ENCODE measurements at regions not wholly inside any gene's neighbourhood (a gene's known extent, or its start where the extent isn't known, plus 50 kb on each side); places are given as distances from the start of the nearest gene placed in this dataset.

DNA sequence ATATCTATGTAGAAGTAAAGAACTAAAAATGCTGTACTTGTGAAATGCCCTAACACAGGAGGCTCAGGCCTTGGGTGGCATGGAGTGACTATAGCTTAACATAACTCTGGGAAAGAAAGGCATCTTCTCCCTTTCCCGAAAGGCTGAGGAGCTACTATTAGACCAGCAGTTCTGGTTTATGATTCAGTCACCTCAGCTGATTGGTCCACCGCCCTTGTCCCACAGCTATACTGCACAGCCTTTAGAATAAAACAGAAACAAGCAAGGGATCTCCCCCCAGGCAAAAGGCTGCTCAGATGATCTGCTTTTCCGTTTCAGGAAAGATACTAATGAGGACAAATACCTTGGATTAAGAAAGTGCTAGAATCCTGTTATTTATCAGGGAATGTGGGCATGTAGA is 171.3 kb downstream of the SNCA start:
- DNase-seq (ENCODE audit: low read depth): no peak

DNA sequence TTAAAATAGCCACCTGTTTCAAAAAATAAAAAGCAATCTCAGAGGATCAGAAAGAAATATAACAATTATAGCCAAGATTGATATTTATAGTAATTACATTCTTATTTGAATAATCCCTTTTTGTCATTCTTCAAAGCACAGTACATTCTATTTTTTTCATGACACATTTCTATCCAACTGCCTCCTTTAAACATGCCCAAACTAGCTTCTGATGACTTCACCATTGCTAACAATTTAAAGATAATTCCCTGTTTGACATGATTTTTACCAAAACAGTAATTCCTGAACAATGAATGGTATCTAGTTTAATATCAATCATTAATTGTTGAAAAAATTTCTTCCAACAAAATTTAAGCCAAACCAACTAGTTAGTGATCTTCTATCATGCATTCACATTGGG is 172.4 kb downstream of the SNCA start:
- DNase-seq (ENCODE audit: low read depth): no peak

DNA sequence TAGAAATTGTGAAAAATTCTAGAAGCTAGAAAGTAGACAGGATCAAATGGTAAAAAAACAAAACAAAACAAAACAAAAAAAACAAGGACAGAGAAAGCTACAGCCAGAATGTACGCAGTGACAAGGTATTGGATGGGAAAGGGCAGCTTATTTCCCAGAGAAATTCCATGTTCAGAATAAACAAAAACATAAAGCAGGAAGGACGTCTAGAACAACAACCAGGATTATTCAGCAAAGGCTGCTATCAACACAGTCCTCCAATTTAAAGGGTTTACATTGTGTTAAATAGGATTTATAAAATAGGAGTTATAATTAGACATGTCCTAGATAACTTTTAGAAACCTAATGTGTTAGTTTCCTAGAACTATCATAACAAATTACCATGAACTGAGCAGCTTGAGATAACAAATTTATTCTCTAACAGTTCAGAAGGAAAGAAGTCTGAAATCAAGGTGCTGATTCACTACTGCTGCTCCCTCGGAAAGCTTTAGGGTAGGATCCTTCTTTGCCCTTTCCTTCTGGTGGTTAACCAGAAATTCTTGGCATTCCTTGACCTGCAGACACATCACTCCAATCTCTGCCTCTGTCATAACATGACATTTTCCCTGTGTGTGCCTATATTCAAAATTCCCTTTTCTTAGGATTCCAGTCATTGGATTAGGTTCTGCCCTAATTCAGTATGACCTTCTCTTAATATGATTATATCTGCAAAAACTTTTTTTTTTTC is 175.6 kb downstream of the SNCA start:
- DNase-seq (ENCODE audit: low read depth): no peak

DNA sequence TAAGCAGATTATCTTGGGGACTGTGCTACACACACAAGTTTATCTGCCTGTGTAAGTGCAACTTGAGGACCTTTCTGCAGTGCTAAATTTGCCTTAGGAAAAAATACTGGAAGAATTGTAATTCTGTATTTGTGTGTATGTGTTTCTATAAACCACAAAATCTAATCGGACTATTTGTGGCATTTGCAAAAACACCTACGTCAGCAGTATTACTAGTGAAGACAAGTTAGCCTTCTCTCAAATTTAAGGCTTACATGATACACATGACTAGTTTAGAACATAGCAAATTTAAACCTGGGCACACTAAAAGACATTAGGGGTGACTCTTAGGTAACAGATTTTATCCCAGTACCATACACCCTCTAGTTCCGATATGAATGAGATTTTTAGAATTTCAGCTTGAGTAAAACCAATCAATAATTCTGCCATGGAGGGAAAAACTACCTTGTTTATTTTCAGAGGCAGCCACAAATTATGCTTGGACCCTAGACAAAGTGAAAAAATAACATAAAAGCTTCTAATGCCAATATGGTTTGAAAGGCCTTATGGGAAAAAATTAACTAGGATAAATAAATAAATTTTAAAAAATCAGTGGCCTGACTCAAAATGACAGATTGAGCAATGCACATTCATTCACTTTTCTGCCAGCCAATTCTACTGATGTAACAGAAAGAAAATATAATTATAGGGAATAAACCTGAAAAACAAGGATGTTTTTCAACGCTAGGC is 176.4 kb downstream of the SNCA start:
- DNase-seq (ENCODE audit: low read depth): no peak

DNA sequence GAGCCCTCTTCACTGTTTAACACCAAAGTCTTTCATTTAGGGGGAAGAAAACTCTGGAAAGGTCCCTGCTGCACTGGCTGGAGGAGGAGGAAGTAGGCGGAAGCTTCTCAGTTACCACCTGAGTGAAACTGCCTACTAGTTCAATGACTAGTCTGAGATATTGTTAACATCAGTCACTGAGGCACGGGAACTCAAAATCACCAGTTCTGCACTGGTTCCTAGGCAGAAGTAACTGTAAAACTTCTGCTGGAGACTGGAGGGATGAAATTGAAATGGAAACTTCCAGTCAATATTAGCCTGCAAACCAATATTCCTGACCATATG is 178.3 kb downstream of the SNCA start:
- DNase-seq (ENCODE audit: low read depth): no peak

DNA sequence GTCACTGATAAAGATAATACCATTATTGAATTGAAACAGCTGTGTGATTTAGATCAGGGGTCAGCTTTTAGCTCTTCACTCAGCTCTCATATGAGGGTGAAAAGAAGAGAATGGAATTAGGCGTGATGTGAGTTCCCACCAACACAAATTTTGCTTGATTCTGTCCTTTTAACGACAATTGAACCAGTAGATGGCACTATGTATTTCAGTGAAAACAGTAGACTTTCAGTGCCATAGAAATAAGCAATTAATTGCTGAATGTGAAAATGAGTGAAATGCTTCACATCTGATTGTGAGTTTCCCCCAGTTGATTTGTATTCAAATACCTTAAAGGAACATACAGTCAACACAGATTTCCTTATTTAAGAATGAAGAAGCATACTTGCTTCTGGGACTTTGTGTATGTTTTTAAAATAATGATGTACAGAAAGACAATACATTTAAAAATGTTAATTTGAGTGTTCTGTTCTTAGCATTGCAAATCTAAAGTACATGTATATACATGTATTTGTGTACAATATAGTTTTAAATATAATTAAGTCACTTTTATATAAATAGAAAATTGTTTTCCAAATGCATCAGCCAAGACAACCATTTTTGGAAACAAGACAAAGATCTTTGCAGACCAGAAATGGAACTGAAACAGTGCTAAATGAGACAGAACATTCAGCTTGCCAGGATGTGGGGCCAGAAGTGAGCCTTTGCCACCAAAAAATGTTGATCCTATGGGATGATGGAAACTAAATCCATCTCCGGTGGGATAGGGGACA is 178.8 kb downstream of the SNCA start:
- DNase-seq (ENCODE audit: low read depth): no peak

DNA sequence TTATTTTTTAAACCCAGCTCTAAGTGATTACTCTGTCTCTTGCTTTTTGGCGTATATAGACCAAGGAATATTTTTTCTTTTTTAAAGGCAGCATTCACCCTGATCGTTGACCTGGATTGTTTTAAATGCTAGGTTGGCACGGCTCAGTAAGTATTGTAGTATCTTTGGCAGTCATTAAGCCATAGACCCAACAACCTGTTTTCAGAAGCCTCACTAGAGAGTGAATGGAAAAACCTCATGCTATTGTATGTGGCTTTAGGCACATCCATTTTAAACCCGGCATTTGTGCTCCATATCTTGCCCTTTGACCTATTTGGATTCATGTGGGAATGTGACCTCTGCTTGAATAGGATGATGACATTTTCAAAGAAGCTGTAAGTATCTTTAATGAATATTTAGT is 183.9 kb downstream of the SNCA start:
- DNase-seq (ENCODE audit: low read depth): no peak

DNA sequence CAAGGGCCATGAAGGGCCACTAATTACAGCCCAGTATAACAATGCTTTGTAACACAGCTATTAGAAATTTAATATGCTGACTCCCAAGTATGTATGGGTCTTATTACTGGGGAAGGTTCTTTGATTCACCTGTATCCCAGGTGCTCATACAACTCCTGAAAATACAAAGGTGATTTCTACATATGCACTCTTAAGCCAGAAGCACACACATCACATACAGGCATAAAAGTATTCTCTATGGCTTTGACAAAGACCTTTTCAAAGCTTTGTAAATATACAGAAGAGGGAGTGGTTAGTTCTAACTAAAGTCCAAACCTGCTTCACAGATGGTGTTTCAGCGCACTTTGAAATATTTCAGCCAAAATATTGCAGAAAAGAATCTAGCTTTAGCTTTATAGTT is 191.5 kb downstream of the SNCA start:
- no peak for DNase-seq (ENCODE audit: low read depth)

DNA sequence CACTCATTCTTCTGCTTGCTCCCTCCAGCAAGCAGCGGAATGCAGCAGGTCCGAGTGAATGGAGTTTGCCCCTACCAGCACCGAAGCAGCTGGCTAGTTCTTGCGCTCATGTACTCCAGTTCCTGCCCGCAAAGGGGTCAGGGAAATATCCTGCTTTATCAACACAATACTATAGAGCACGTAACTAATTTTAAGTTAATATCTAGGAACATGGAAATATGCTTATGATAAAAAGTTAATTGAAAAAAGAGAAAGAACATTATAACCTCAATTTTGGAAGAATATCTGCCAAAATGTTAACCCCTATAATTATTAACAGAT is 195.6 kb downstream of the SNCA start:
- DNase-seq (ENCODE audit: low read depth): no peak

DNA sequence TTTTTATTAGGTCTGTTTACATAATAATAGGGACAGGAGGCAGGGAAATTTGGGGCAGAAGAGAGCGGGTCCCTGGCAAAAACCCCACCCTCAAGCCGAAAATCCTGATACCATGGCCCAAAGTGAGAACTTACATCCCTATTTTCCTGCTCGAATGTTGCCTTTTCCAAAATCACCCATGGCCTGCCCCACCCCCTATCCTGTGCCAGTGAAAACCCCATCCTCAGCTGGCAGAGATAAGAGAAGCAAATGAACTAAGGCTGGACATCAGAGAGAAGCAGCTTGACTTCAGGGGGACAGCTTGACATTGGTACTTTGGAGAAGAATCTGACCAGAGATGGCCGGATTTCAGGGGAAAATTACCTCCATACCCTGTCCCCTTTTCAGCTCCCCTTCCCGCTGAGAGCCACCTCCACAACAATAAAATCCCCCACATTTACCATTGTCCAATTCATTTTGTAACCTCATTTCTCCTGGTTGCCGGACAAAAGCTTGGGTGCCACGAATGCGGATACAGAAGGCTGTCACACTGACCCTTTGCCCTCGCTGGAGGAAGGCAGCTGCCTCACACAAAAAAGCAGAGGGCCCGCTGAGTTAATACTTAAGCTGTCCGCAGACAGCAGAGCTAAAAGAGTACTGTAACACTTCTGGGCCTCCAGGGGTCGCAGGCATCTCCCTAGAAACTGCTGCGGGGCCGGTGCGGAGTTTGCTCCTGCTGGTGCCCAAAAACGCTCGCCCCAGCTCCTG is 196.2 kb downstream of the SNCA start:
- DNase-seq (ENCODE audit: low read depth): no peak

DNA sequence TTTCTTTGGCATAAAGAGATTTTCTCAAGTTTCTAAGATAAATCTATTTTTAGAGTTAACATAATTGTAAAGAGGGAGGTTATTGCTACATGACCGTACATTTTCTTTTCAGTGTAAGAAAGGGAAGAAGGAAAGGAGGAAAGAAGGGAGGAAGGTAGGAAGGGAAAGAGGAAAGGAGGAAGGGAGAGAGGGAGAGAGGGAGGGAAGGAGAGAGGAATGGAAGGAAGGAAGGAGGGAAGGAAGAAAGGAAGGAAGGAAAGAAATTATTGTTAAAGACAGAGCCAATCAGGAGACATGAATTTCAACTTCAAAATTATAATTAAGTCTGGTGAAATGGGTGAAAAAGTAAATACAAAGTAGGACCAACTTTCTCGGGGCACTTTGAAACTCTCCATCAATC is 197.6 kb downstream of the SNCA start:
- no peak for DNase-seq (ENCODE audit: low read depth)

DNA sequence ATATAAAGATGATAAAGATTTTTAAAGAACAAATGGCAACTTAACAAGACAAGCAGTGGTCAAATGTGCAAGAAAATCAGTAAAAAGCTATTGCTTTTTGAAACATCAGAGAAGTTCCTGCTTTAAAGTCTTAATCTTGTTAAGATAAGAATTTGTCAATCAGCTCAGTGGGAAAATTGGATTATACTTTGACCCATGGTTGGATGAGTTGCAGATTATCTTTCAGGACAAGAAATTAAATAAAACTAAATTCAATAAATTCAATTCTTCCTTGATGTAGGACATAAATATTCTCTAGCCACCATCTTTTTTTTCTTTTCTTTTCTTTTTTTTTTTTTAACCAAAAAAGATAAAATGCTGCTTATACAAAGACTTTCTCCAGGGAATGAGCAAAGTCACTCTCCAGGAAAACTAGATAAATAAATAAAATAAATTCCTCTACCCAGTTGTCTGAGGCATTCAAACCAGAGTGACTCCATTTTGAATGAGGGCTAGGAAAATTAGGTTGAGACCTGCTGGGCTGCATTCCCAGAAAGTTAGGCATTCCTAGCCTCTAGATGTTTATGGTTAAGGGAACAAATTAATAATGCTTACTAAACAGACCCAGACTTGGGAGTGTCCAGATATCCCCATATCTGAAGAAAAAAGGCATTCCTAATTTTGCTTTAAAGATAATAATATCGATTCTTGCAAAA is 211.2 kb downstream of the SNCA start:
- no peak for DNase-seq (ENCODE audit: low read depth)

DNA sequence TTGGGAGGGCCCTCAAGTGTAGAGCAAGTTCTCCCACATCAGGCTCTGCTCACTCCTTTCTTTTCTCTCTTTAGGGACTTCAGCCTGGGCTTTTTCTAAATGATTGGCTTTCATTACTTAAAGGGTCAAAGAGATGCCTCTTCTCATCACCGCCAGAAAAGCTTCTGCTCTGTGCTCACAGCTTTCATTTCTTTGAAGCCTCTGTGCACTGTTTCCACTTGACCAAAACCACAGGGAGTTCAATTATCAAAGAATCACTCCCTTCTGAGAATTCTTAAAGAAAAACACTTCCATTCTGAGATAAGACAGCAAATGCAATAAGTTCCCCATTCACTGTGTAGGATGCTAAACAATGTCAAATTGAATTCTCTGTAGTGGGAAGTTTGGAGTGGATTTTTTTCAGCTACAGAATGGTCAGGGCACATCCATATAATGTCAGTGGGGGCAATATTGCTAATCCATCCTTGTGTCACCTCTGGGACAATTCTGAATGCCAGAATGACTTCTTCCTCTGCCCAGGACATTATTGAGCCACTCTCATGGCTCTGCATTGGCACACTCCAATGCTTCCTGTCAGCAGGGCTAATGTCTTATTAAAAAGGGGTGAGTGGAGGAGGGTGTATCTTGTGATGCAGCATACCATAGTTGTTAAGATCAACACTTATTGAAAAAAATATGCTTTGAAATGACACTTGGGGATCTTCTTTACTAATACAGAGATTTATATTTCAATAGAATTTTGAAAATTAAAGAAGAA is 217.6 kb downstream of the SNCA start:
- DNase-seq (ENCODE audit: low read depth): no peak

DNA sequence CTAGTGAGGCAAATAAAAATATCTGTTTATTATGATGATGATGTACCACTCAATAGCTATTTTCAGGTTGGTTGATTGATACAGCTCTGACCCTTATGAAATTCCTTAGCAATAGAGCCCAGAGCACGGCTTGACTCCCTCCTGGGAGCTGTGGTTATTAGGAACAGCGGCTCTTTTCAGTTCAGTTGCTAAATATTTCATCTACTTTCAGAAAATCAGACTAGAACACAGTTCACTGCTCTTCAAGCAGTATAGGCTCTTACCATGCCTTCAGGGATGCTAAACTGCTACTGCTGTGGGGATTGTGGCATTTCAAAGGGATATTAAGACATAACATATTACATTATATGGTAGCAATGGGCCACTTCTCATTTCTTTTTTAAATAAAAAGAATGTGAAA is 218.8 kb downstream of the SNCA start:
- DNase-seq (ENCODE audit: low read depth): no peak

DNA sequence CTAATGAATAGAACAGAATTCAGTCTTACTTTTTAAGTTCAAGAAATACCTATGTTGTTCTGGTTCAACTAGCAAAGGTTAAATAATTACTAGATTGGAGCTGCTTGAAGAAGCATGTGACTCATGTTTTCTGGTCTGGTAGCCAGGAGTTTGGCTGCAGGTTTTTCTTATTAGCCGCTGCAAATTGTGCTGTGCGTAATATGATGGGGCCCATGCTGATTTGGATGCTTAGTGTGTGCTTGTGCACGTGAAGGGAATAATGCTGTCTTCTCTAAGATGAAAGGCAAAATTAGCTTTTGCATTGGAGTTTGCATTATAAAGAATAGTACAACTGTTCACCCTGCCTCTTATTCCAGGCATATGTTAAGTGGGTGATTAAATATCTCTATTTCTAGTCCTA is 219.6 kb downstream of the SNCA start:
- DNase-seq (ENCODE audit: low read depth): no peak

DNA sequence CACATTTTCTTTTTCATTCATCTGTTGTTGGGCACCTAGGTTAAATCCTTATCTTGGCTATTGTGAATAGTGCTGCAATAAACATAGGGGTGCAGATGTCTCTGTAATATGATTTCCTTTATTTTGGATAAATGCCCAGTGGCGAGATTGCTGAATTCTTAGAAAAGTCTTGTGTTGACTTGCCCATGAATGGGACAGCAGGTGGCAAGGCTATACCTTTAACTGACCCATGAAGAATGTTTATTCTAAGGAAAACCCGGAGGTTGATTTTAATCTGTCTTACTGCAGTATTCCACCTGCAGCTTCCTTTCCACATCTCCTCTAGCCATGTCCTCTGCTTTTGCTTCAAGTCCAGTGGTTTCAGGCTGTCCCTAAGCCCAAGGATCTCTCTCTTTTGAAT is 220.6 kb downstream of the SNCA start:
- DNase-seq (ENCODE audit: low read depth): no peak

DNA sequence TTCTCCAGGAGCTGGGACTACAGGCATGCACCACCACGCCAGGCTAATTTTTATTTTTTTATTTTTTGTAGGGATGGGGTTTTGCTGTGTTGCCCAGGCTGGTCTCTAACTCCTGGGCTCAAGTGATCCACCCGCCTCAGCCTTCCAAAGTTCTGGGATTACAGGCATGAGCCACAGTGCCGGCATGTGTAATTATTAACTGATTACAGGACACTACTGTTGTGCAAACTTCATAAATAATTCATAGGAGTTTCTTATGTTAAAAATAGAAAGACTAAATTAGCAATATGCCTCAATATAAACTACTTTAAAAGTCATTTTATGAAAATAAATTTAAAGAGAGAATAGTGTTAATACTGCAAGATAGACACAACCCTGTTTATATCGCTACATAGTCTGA is 221.9 kb downstream of the SNCA start:
- no peak for DNase-seq (ENCODE audit: low read depth)

DNA sequence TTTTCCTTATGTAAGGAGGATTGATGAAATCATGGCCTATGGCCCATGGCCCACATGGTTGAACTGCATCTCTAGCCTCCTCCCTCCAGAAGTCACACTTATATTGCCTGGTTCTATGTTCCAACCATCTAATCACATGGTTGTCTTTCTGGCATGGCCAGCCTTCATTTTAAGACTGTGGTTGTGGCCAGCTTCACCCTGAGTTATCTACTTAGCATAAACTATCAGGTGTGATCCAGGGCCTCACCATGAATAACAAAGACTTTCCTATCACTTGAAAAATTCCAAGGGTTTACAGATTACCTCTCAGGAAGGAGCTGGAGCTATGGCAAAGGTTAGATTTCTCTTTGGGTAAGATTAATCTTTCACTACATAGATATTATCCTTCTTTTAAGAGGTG is 222.8 kb downstream of the SNCA start:
- no peak for DNase-seq (ENCODE audit: low read depth)

DNA sequence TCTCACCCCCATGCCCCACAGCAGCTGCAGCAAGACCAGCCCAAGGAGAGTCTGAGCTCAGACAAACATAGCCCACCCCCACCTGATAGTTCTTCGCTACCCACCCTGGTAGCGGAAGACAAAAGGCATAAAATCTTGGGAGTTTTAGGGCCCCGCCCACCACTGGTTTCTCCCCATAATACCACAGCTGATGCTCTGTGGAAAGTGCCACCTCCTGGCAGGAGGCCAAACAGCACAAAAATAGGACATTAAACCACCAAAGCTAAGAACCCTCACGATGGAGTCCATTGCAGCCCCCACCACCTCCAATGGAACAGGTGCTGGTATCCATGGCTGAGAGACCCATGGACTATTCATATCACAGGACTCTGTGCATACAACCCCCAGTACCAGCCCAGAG is 226.7 kb downstream of the SNCA start:
- no peak for DNase-seq (ENCODE audit: low read depth)

DNA sequence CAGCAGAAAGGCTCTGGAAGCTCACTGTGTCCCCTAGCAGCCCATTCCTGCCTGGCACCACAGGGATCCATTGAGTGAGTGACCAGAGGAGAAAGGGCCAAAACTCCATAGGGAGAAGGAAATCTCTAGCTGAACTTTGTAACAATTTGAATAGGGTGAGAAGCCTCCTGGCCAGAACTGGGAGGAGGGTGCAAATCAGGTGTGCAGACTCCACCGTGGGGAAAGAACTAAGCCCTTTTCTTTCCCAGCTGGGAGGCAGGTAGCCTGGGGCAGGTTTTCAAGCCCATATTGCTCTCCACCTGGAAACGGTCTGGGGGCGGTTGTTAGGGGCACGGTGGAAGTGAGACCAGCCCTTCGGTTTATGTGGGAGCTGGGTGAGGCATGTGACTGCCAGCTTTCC is 227.2 kb downstream of the SNCA start:
- no peak for DNase-seq (ENCODE audit: low read depth)

DNA sequence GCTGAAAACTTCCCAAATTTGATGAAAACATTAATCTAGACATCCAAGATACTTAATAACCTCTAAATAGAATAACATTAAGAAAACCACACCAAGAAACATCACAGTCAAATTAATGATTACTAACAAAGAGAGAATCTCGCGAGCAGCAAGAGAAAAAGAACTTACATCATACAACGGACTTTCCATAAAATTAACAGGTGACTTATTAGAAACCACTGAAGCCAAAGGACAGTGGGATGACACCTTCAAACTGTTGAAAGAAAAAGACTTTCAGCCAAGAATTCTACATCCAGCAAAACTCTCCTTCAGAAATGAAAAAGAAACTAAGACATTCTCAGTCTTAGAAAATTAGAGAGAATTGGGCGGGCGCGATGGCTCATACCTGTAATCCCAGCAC is 232.0 kb downstream of the SNCA start:
- DNase-seq (ENCODE audit: low read depth): no peak

DNA sequence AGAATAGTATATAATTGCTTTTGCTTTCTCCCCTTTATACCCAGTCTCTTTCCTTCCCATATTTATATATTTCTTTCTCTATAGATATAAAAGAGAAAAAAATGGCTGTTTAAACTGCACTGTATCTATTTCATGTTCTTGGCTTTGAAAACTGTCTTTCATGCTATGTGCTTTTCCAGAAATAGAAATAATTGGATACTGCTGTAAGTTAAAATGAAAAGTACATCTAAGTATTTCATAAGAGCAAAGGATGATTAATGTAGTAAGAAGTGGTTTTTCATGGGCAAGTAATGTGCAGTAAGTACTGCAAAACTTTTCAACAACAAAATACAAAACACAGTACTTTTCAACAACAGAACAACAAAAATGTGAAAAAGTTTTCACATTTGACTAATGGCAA is 237.9 kb downstream of the SNCA start:
- DNase-seq (ENCODE audit: low read depth): no peak

All from activated T-cell treated with anti-CD3 and anti-CD28 coated beads for 48 hours (primary cell).